Gastroesophageal sphincter (tissue), 3 donors: ENCODE measurements at regions not wholly inside any gene's neighbourhood (a gene's known extent, or its start where the extent isn't known, plus 50 kb on each side); places are given as distances from the start of the nearest gene placed in this dataset.

Source experiments
- EP300 ChIP-seq: sonication (generic); formaldehyde crosslinking; IDR thresholded peaks from one replicate; pipeline ENCODE4 v1.6.1; 2017; ENCODE audit warnings: antibody characterized with exemption, mild to moderate bottlenecking
- POLR2A ChIP-seq, 2 donors: fragments of 450-650 bp; IDR thresholded peaks; one replicate each; pipeline ENCODE4 v1.6.1; 2017; ENCODE audit warnings: antibody characterized with exemption in 2 of 2, mild to moderate bottlenecking in 2 of 2, moderate library complexity in 1 of 2
- POLR2AphosphoS5 ChIP-seq: sonication (generic); formaldehyde crosslinking; IDR thresholded peaks from one replicate; pipeline ENCODE4 v1.6.1; 2017; ENCODE audit warnings: antibody characterized with exemption
- TF ChIP-seq, protein P1 (sequence below), 4 experiments: fragments of 200-600 bp in 2 of 4; fragments of 450-650 bp in 2 of 4; sonication (generic) in 1 of 4; IDR thresholded peaks; one replicate each; pipeline ENCODE4 v1.5.1; 2017 to 2019; ENCODE audit warnings: antibody characterized with exemption in 4 of 4, mild to moderate bottlenecking in 2 of 4, moderate library complexity in 2 of 4

GRCh38 chr9:1964093-1964492 is 51.1 kb upstream of the SMARCA2 start:
- TF ChIP-seq, protein P1, sequence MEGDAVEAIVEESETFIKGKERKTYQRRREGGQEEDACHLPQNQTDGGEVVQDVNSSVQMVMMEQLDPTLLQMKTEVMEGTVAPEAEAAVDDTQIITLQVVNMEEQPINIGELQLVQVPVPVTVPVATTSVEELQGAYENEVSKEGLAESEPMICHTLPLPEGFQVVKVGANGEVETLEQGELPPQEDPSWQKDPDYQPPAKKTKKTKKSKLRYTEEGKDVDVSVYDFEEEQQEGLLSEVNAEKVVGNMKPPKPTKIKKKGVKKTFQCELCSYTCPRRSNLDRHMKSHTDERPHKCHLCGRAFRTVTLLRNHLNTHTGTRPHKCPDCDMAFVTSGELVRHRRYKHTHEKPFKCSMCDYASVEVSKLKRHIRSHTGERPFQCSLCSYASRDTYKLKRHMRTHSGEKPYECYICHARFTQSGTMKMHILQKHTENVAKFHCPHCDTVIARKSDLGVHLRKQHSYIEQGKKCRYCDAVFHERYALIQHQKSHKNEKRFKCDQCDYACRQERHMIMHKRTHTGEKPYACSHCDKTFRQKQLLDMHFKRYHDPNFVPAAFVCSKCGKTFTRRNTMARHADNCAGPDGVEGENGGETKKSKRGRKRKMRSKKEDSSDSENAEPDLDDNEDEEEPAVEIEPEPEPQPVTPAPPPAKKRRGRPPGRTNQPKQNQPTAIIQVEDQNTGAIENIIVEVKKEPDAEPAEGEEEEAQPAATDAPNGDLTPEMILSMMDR (IDR thresholded peaks at IDR 0.05) = no peak
- TF ChIP-seq POLR2AphosphoS5 = no peak
- no peak for TF ChIP-seq POLR2A (IDR thresholded peaks at IDR 0.05)
- no peak for TF ChIP-seq EP300
